Spleen (tissue), 11 donors: ENCODE measurements at regions not wholly inside any gene's neighbourhood (a gene's known extent, or its start where the extent isn't known, plus 50 kb on each side); places are given as distances from the start of the nearest gene placed in this dataset.

Experiments
- DNase-seq: peaks from one replicate; pipeline ENCODE4 v3.0.0-alpha.2; 2020
- H3K27ac ChIP-seq, 8 donors: fragments of 200-600 bp; sonication (generic) in 7 of 8; 1 replicate in 4 of 8; 2 replicates in 4 of 8; pipeline versions ENCODE4 v1.5.0 to v1.8.0; 2016 to 2021; ENCODE audit warnings: inconsistent platforms in 4 of 8, mild to moderate bottlenecking in 4 of 8, moderate library complexity in 1 of 8
- H3K27me3 ChIP-seq, 7 donors: fragments of 200-600 bp; sonication (generic) in 6 of 7; replicated peaks in 1 of 7; 1 replicate in 4 of 7; 2 replicates in 3 of 7; pipeline versions ENCODE4 v1.5.0 to v1.8.0; 2016 to 2021; ENCODE audit warnings: inconsistent platforms in 3 of 7, mild to moderate bottlenecking in 1 of 7
- H3K36me3 ChIP-seq, 6 donors: fragments of 200-600 bp; sonication (generic) in 5 of 6; 1 replicate in 4 of 6; 2 replicates in 2 of 6; pipeline versions ENCODE4 v1.5.0 to v1.8.0; 2016 to 2021; ENCODE audit warnings: inconsistent platforms in 2 of 6
- H3K4me1 ChIP-seq, 6 donors: fragments of 200-600 bp; sonication (generic) in 5 of 6; 1 replicate in 3 of 6; 2 replicates in 3 of 6; pipeline versions ENCODE4 v1.5.0 to v1.8.0; 2016 to 2021; ENCODE audit warnings: inconsistent platforms in 3 of 6
- H3K4me3 ChIP-seq, 8 donors: fragments of 200-600 bp; sonication (generic) in 7 of 8; 1 replicate in 4 of 8; 2 replicates in 4 of 8; pipeline versions ENCODE4 v1.5.0 to v1.8.0; 2016 to 2021; ENCODE audit warnings: inconsistent platforms in 4 of 8, mild to moderate bottlenecking in 4 of 8, moderate library complexity in 2 of 8
- H3K9me3 ChIP-seq, 8 donors: fragments of 200-600 bp; sonication (generic) in 7 of 8; 1 replicate in 4 of 8; 2 replicates in 4 of 8; pipeline versions ENCODE4 v1.5.0 to v1.8.0; 2016 to 2021; ENCODE audit warnings: inconsistent platforms in 4 of 8
- POLR2A ChIP-seq, 3 donors: fragments of 450-650 bp; IDR thresholded peaks; one replicate each; pipeline ENCODE4 v1.5.1; 2017; ENCODE audit warnings: antibody characterized with exemption in 3 of 3, mild to moderate bottlenecking in 1 of 3
- POLR2AphosphoS5 ChIP-seq, 3 donors: sonication (generic); formaldehyde crosslinking; IDR thresholded peaks; one replicate each; pipeline ENCODE4 v1.5.1; 2017; ENCODE audit warnings: antibody characterized with exemption in 3 of 3
- WGBS, 5 donors: extraction: QIAGEN DNeasy Blood & Tissue Kit in 3 of 5; methylation state at CpG; one replicate each; pipeline versions ENCODE4 v1.1.5 to v1.1.7; 2013 to 2018; 5-methylcytosine and 5-hydroxymethylcytosine counted together
- intact Hi-C: fragments of 100-400 bp; cut with DNase I; formaldehyde crosslinking; loops from one replicate; pipeline ENCODE4 v1.15.0; 2023; ENCODE audit warnings: low total_unique reads
- TF ChIP-seq, protein P1 (sequence below), 11 experiments: fragments of 200-600 bp in 7 of 11; fragments of 450-650 bp in 4 of 11; sonication (generic) in 4 of 11; IDR thresholded peaks in 8 of 11; conservative IDR thresholded peaks in 3 of 11; 1 replicate in 7 of 11; 2 replicates in 4 of 11; pipeline versions ENCODE4 v1.4.0 to v1.8.0; 2016 to 2021; ENCODE audit warnings: antibody characterized with exemption in 11 of 11, inconsistent platforms in 4 of 11, mild to moderate bottlenecking in 1 of 11
- donor health status: healthy with polysubstance abuse.
- donor health status: DM: no; HTN: no; CAD: no; lungs with moderate emphysema.
- donor health status: DM: no; HTN: no; CAD: no.
- donor health status: Bipolar disorder and iron deficiency.
- donor health status: healthy.
- donor health status: DM: no; HTN: no; CAD: no.
- donor health status: DM: yes; HTN: yes; CAD: no.

GRCh38 chr15:36329592-36329991 lies 249.8 kb upstream of the CDIN1 start:
- no peak overlapping the region for H3K4me3 ChIP-seq
- TF ChIP-seq POLR2AphosphoS5 (IDR thresholded peaks at IDR 0.05) (no peak), POLR2A (IDR thresholded peaks at IDR 0.05) (no peak)
- TF ChIP-seq, protein P1, sequence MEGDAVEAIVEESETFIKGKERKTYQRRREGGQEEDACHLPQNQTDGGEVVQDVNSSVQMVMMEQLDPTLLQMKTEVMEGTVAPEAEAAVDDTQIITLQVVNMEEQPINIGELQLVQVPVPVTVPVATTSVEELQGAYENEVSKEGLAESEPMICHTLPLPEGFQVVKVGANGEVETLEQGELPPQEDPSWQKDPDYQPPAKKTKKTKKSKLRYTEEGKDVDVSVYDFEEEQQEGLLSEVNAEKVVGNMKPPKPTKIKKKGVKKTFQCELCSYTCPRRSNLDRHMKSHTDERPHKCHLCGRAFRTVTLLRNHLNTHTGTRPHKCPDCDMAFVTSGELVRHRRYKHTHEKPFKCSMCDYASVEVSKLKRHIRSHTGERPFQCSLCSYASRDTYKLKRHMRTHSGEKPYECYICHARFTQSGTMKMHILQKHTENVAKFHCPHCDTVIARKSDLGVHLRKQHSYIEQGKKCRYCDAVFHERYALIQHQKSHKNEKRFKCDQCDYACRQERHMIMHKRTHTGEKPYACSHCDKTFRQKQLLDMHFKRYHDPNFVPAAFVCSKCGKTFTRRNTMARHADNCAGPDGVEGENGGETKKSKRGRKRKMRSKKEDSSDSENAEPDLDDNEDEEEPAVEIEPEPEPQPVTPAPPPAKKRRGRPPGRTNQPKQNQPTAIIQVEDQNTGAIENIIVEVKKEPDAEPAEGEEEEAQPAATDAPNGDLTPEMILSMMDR (IDR thresholded peaks at IDR 0.05 in 8 of 11, conservative IDR thresholded peaks at IDR 0.05 in 3 of 11): no peak
- H3K9me3 ChIP-seq: peaks cover 0 to 17% (median 10%) of the 10 kb centered on the region in 8 donors
- no peak overlapping the region for H3K27ac ChIP-seq
- WGBS, 5 donors: 90 to 97% (median 94%) methylated on average over 9 of the region's 9 CpGs
- no peaks in the 10 kb centered on the region for H3K27me3 ChIP-seq
- intact Hi-C loops: no loop called here
- DNase-seq: no peak
- H3K36me3 ChIP-seq: no peaks in the 10 kb centered on the region
- H3K4me1 ChIP-seq: no peaks in the 10 kb centered on the region

GRCh38 chr15:36330598-36330997 lies 248.8 kb upstream of the CDIN1 start:
- Histone ChIP-seq H3K27me3 (no peaks in the 10 kb centered on the region), H3K4me1 (no peaks in the 10 kb centered on the region), H3K4me3 (no peak overlapping the region), H3K27ac (no peak overlapping the region), H3K9me3 (peaks cover 0 to 17% (median 10%) of the 10 kb centered on the region in 8 donors), H3K36me3 (no peaks in the 10 kb centered on the region)
- TF ChIP-seq POLR2A (IDR thresholded peaks at IDR 0.05) (no peak), POLR2AphosphoS5 (IDR thresholded peaks at IDR 0.05) (no peak)
- TF ChIP-seq, protein P1 (IDR thresholded peaks at IDR 0.05 in 8 of 11, conservative IDR thresholded peaks at IDR 0.05 in 3 of 11): no peak
- WGBS, 5 donors: 82 to 96% (median 86%) methylated on average over 3 of the region's 3 CpGs
- intact Hi-C loops: no loop called here
- DNase-seq: no peak

- H3K4me3 ChIP-seq: peak overlapping the region in 1 of 8 donors; percentile 7
These were observed 247.7 kb upstream of the CDIN1 start for GRCh38 chr15:36331531-36332275.

DNA sequence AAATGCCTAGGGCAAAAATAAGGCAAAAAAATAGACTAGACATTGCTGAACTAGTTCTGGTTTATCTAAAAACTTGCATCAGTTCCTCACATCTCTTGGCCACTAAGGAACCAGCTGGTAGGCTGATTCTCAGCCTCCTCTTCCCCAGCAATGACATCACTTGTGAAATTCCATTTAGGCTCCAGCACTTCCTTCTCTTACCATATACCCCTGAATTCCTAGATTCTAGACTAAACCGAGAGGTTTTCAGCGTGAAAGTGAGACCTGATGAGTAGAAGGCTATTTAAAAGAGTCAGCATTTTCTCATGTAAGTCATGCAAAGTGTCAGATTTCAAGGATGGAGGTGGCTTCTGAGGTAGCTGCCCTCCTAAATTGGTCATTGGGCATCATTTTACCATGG lies 247.1 kb upstream of the CDIN1 start:
- 61 to 93% (median 90%) methylated on average over 2 of the region's 2 CpGs for WGBS, 5 donors
- no peak overlapping the region for H3K27ac ChIP-seq
- DNase-seq: no peak
- TF ChIP-seq POLR2A (IDR thresholded peaks at IDR 0.05): no peak
- TF ChIP-seq, protein P1 (IDR thresholded peaks at IDR 0.05 in 8 of 11, conservative IDR thresholded peaks at IDR 0.05 in 3 of 11): no peak
- TF ChIP-seq POLR2AphosphoS5 (IDR thresholded peaks at IDR 0.05): no peak
- H3K4me3 ChIP-seq: no peak overlapping the region
- no peaks in the 10 kb centered on the region for H3K36me3 ChIP-seq
- intact Hi-C loops: no loop called here
- H3K4me1 ChIP-seq: no peaks in the 10 kb centered on the region
- H3K9me3 ChIP-seq: peaks cover 0 to 17% (median 10%) of the 10 kb centered on the region in 8 donors
- H3K27me3 ChIP-seq: no peaks in the 10 kb centered on the region

More at GRCh38 chr15:36331531-36332275, 247.7 kb upstream of the CDIN1 start:
- Histone ChIP-seq H3K27me3 (no peaks in the 10 kb centered on the region), H3K36me3 (no peaks in the 10 kb centered on the region), H3K4me1 (no peaks in the 10 kb centered on the region), H3K27ac (peak overlapping the region in 3 of 8 donors; percentile 5 to 32 (median 29)), H3K9me3 (peaks cover 0 to 17% (median 10%) of the 10 kb centered on the region in 8 donors)
- no peak for DNase-seq
- intact Hi-C loops: no loop called here
- TF ChIP-seq POLR2AphosphoS5 (IDR thresholded peaks at IDR 0.05) (no peak), POLR2A (IDR thresholded peaks at IDR 0.05) (no peak)
- WGBS, 5 donors: 69 to 87% (median 76%) methylated on average over 6 of the region's 6 CpGs
